Loucy (cell line): ENCODE measurements at regions not wholly inside any gene's neighbourhood (a gene's known extent, or its start where the extent isn't known, plus 50 kb on each side); places are given as distances from the start of the nearest gene placed in this dataset.

ENCODE experiments used
- H2AFZ ChIP-seq: fragments of 200-600 bp; sonication (generic); 2 replicates; pipeline ENCODE4 v1.6.0; 2016; ENCODE audit warnings: antibody characterized with exemption, mild to moderate bottlenecking, low read length, moderate library complexity
- H3F3A ChIP-seq: fragments of 200-600 bp; 2 replicates; pipeline ENCODE4 v1.6.0; 2016; ENCODE audit warnings: antibody characterized with exemption, low read depth, mild to moderate bottlenecking
- H3K27me3 ChIP-seq: fragments of 200-600 bp; sonication (generic); 2 replicates; pipeline ENCODE4 v1.6.1; 2014; ENCODE audit warnings: low read length, mild to moderate bottlenecking; ENCODE audit not compliant: insufficient read depth, poor library complexity, severe bottlenecking
- H3K36me3 ChIP-seq: fragments of 200-600 bp; sonication (generic); 2 replicates; pipeline ENCODE4 v1.6.1; 2016; ENCODE audit warnings: low read length; ENCODE audit not compliant: insufficient read depth
- H3K4me1 ChIP-seq: fragments of 200-600 bp; sonication (generic); 2 replicates; pipeline ENCODE4 v1.5.1; 2014; ENCODE audit warnings: low read length, mild to moderate bottlenecking; ENCODE audit not compliant: insufficient read depth, poor library complexity, severe bottlenecking
- H3K4me2 ChIP-seq: fragments of 200-600 bp; sonication (generic); 2 replicates; pipeline ENCODE4 v1.6.0; 2014; ENCODE audit warnings: antibody characterized with exemption, low read length, low read depth, mild to moderate bottlenecking; ENCODE audit not compliant: poor library complexity, severe bottlenecking
- H3K4me3 ChIP-seq: fragments of 200-600 bp; sonication (generic); 2 replicates; pipeline ENCODE4 v1.5.1; 2014; ENCODE audit warnings: low read length, mild to moderate bottlenecking, mixed read lengths; ENCODE audit not compliant: poor library complexity, severe bottlenecking
- H3K79me2 ChIP-seq: fragments of 200-600 bp; sonication (generic); 2 replicates; pipeline ENCODE4 v1.6.1; 2014; ENCODE audit warnings: low read length; ENCODE audit not compliant: insufficient read depth
- H3K9ac ChIP-seq: fragments of 200-600 bp; sonication (generic); 2 replicates; pipeline ENCODE4 v1.6.0; 2014; ENCODE audit warnings: mild to moderate bottlenecking, low read depth, low read length, moderate library complexity; ENCODE audit not compliant: poor library complexity, severe bottlenecking
- H3K9me2 ChIP-seq: fragments of 200-600 bp; sonication (generic); replicated peaks from 2 replicates; pipeline ENCODE4 v1.6.1; 2016; ENCODE audit warnings: low read depth, low read length, mixed read lengths
- H3K9me3 ChIP-seq: fragments of 200-600 bp; sonication (generic); 2 replicates; pipeline ENCODE4 v1.6.1; 2014; ENCODE audit warnings: mild to moderate bottlenecking, antibody characterized with exemption, low read length, low read depth; ENCODE audit not compliant: insufficient read depth
- H4K20me1 ChIP-seq: fragments of 200-600 bp; sonication (generic); 2 replicates; pipeline ENCODE4 v1.6.0; 2014; ENCODE audit warnings: antibody characterized with exemption, low read length, mild to moderate bottlenecking; ENCODE audit not compliant: insufficient read depth, poor library complexity, severe bottlenecking
- EZH2phosphoT487 ChIP-seq: fragments of 200-600 bp; IDR thresholded peaks from 2 replicates; pipeline ENCODE4 v1.6.1; 2018; ENCODE audit warnings: antibody characterized with exemption, mild to moderate bottlenecking, moderate library complexity, borderline replicate concordance
- TF ChIP-seq, protein P1 (sequence below): fragments of 200-600 bp; sonication (generic); conservative IDR thresholded peaks from 2 replicates; pipeline ENCODE4 v1.5.1; 2014; ENCODE audit warnings: mild to moderate bottlenecking, antibody characterized with exemption, low read length

DNA sequence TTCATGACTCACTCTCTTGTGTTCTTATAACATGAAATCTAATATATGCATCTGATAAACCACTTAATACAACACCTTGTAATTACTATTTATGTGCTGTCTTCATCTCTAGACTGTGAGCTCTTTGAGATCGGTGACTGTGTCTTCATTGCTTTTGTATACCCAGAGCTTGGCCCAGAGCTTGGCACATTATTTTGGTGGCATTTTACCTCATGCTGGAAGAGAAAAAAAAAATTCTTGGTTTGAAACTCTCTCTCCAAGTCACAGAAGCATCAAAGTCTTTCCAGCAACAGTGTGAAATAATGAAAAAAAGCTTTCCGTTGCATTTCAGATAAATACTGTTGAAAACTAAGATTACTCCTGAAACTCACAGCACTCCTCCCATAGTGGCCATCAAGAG is 451.6 kb downstream of the NUF2 start:
- H3K4me3 ChIP-seq: no peak overlapping the region
- no peaks in the 10 kb centered on the region for H3K9me3 ChIP-seq
- no peak overlapping the region for H3K4me2 ChIP-seq
- H3K9me2 ChIP-seq: no peaks in the 10 kb centered on the region
- no peaks in the 10 kb centered on the region for H3K27me3 ChIP-seq
- H3F3A ChIP-seq: no peaks in the 10 kb centered on the region
- no peak overlapping the region for H3K9ac ChIP-seq
- H3K79me2 ChIP-seq: no peaks in the 10 kb centered on the region
- H3K4me1 ChIP-seq: no peaks in the 10 kb centered on the region
- no peaks in the 10 kb centered on the region for H3K36me3 ChIP-seq
- no peaks in the 10 kb centered on the region for H4K20me1 ChIP-seq
- TF ChIP-seq, protein P1, sequence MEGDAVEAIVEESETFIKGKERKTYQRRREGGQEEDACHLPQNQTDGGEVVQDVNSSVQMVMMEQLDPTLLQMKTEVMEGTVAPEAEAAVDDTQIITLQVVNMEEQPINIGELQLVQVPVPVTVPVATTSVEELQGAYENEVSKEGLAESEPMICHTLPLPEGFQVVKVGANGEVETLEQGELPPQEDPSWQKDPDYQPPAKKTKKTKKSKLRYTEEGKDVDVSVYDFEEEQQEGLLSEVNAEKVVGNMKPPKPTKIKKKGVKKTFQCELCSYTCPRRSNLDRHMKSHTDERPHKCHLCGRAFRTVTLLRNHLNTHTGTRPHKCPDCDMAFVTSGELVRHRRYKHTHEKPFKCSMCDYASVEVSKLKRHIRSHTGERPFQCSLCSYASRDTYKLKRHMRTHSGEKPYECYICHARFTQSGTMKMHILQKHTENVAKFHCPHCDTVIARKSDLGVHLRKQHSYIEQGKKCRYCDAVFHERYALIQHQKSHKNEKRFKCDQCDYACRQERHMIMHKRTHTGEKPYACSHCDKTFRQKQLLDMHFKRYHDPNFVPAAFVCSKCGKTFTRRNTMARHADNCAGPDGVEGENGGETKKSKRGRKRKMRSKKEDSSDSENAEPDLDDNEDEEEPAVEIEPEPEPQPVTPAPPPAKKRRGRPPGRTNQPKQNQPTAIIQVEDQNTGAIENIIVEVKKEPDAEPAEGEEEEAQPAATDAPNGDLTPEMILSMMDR: no peak
- TF ChIP-seq EZH2phosphoT487: no peak
- H2AFZ ChIP-seq: no peak overlapping the region

DNA sequence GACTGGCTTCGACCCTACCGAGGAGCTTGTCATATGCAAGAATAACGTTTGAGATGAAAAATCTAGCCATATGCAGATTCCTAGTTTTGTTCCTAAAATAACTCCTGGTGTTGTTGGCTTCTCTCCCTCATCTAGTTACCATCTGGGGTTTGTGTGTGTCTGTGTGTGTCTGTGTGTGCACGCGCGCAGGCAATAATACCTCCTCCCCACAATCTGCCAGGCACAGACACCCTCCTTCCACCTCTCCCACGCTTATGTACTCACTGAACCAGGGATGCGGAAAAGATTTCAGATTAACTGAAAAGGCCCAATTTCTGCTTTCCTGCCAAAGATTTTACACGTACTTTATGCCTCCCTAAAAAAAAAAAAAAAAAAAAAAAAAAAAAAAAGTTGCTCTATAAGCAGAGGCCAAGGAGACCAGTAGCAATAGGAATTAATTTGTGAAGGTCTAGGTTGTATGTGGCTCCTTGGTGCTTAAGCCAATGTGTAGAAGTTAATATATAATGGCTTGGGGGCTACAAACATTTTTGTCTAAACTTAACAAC is 452.7 kb downstream of the NUF2 start:
- no peak for TF ChIP-seq EZH2phosphoT487
- TF ChIP-seq, protein P1: no peak
- Histone ChIP-seq H3K4me2 (no peak overlapping the region), H3K4me1 (no peaks in the 10 kb centered on the region), H3K9me3 (no peaks in the 10 kb centered on the region), H3F3A (no peaks in the 10 kb centered on the region), H3K4me3 (no peak overlapping the region), H3K36me3 (no peaks in the 10 kb centered on the region), H2AFZ (no peak overlapping the region), H3K79me2 (no peaks in the 10 kb centered on the region), H3K9me2 (no peaks in the 10 kb centered on the region), H4K20me1 (no peaks in the 10 kb centered on the region), H3K9ac (no peak overlapping the region), H3K27me3 (no peaks in the 10 kb centered on the region)

DNA sequence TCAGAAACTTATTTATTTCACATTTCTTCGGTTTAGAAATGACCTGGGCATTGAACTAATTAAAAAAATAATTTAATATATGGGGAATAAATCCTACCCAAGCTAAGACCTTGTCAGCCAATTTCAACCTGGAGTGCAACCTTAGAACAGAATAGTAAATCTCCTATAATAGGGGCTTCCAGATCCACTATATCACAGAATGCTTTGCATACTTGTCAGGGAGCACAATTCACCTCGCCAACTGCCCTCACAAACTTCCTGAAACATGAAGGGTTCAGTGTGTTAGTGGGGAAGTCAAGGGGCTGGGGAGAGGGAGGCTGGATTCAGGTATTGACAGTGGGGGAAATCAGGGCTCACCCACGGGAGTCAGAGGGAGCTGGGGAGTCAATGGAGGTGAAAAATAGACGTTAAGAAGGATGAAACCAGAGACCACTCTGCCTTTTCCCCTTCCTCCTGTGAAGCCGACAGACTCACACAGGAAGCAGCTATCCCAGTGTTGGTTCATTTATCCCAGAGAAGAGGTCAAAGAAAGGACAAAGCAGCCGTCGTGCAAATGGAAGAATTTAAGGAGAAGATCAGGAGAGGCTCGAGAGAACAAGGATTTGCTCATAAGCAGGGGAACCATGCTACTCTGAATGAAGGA is 453.3 kb downstream of the NUF2 start:
- H3K4me3 ChIP-seq: no peak overlapping the region
- no peaks in the 10 kb centered on the region for H3K9me2 ChIP-seq
- no peaks in the 10 kb centered on the region for H3K79me2 ChIP-seq
- H3K9ac ChIP-seq: no peak overlapping the region
- H3K4me2 ChIP-seq: no peak overlapping the region
- H2AFZ ChIP-seq: no peak overlapping the region
- H4K20me1 ChIP-seq: no peaks in the 10 kb centered on the region
- no peaks in the 10 kb centered on the region for H3K27me3 ChIP-seq
- H3K4me1 ChIP-seq: no peaks in the 10 kb centered on the region
- H3K36me3 ChIP-seq: no peaks in the 10 kb centered on the region
- TF ChIP-seq EZH2phosphoT487: no peak
- TF ChIP-seq, protein P1: no peak
- H3F3A ChIP-seq: no peaks in the 10 kb centered on the region
- no peaks in the 10 kb centered on the region for H3K9me3 ChIP-seq
